Epithelial cell of prostate (primary cell): ENCODE measurements at regions not wholly inside any gene's neighbourhood (a gene's known extent, or its start where the extent isn't known, plus 50 kb on each side); places are given as distances from the start of the nearest gene placed in this dataset.
"Not testable (repeated sequence)": the region's sequence is repeated elsewhere in the genome, so short reads cannot be mapped to it uniquely, and the experiment has no call there.

Source experiments
- DNase-seq: peaks from one replicate; pipeline ENCODE4 v3.0.0-alpha.2; 2011; ENCODE audit warnings: low read depth, low spot score
- H3K27ac ChIP-seq: fragments of 450-650 bp; 2 replicates; pipeline ENCODE4 v1.5.1; 2017; ENCODE audit warnings: mild to moderate bottlenecking

- no peak for DNase-seq
- H3K27ac ChIP-seq: no peak overlapping the region
Measured at GRCh38 chr1:78289603-78290002, 201.2 kb upstream of the PTGFR start.

DNA sequence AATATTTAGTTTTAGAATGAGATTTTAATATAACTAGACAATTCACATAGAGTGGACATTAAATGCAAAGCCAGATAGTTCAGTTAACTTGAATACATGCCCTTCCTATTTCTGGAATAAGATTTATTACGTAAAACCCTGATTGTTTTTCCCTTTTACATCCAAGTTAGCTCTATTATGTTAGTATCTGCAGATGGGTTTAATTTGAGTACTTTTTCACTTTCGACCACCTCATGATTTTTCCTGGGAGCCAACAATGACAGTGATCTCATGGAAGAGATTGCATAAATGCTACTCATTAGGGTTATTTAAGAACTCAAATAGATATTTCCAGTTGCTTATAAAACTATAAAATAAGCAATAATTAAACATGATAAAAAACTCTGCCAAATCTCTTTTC lies 199.4 kb upstream of the PTGFR start:
- no peak overlapping the region for H3K27ac ChIP-seq
- no peak for DNase-seq

DNA sequence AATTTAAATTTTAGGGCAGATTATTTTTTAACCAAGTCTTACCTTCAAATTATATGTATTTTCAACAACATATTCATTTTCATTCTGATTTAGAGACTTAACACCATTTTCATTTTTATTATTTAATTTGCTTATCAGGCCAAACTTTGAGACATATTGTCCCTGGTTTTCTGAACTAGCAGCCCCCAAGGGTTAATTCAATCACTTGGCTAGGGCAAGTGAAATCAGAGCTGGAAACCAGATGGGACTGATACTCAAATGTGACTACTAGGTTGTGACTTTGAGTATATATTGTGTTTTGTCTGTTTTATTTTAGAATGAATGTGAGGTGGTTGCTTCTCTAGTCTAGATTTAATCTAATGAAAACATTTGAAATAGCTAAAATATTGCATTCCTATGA lies 198.9 kb upstream of the PTGFR start:
- DNase-seq: no peak

DNA sequence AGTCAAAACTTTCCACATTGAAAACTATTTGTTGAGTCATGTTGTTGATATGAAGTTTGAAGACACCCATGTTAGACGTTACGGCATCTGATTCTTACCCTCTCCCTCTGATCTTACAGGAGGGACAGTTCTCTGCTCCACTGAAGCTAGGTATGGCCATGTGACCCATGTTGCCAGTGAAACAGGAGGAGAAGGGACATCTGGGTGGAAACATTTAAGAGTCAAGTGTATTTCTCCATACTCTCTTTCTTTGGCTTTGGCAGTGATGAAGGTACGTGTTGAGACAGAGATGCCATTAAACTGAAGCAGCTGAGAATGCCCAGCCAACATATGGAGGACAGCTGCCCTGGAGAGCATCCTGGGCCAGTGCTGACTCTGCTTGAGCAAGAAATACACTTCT lies 198.4 kb upstream of the PTGFR start:
- no peak for DNase-seq
- H3K27ac ChIP-seq: no peak overlapping the region

More for the DNA sequence above, 198.9 kb upstream of the PTGFR start:
- no peak overlapping the region for H3K27ac ChIP-seq

DNA sequence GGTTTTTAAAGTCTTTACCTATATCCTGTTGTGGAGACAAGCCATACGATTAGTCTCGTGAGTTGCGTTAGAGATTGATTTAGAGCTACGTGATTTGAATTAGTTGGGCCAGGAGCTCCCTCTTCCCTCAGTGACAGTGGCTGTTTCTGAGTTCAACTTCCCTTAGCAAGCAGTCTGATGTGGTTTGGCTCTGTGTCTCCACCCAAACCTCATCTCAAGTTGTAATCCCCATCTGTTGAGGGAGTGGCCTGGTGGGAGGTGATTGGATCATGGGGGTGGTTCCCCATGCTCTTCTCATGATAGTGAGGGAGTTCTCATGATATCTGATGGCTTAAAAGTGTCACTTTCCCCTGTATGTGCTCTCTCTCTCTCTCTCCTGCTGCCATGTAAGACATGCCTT lies 192.9 kb upstream of the PTGFR start:
- H3K27ac ChIP-seq: no peak overlapping the region
- DNase-seq: no peak

- DNase-seq: no peak
- H3K27ac ChIP-seq: no peak overlapping the region
Measured at GRCh38 chr1:78298349-78298748, 192.4 kb upstream of the PTGFR start.

DNA sequence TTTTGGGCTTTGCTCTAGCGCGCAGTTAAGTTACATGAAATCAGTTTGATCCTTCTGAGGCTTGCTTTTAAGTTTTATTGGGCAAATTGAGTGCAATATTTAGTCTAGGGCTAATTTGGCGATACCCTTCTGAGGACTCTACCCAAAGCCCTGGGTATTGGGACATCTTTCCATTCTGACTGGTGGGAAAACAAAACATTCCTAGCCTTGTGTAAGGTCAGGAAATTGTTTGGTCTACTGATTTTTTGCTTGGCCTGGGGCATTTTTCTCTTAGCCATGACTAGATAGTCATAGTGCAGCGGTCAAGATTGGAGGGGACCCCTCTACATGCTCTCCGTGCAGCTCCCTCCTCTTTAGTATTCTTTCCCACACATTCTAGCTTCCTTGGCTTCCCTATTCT lies 189.6 kb upstream of the PTGFR start:
- no peak overlapping the region for H3K27ac ChIP-seq

GRCh38 chr1:78303620-78304019 lies 187.2 kb upstream of the PTGFR start:
- no peak overlapping the region for H3K27ac ChIP-seq
- peak; percentile 77 for DNase-seq

More for the DNA sequence above, 189.6 kb upstream of the PTGFR start:
- DNase-seq: no peak

DNA sequence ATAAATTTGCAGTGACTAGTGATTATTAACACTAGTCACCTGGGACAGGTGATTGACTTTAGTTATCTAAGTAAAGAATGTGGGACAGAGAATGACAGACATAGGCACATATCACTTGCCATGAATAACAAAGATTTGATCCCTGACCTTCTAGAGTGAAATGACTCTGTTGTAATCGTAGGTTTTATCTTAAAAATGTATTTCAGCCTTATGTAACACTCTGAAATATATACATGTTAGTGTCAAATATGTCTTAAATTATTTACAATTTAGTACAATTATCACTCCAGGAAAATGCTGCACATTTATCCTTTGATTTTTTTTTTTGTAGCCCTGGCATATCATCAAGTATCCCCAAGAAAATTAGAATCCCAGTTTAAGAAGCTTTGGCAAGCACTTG lies 186.4 kb upstream of the PTGFR start:
- no peak for DNase-seq
- H3K27ac ChIP-seq: no peak overlapping the region

GRCh38 chr1:78304761-78305160 lies 186.0 kb upstream of the PTGFR start:
- H3K27ac ChIP-seq: no peak overlapping the region
- DNase-seq: no peak

GRCh38 chr1:78310261-78310660 lies 180.5 kb upstream of the PTGFR start:
- DNase-seq, H3K27ac ChIP-seq: not testable (repeated sequence)

- no peak for DNase-seq
- no peak overlapping the region for H3K27ac ChIP-seq
Measured at GRCh38 chr1:78318011-78318410, 172.8 kb upstream of the PTGFR start.

DNA sequence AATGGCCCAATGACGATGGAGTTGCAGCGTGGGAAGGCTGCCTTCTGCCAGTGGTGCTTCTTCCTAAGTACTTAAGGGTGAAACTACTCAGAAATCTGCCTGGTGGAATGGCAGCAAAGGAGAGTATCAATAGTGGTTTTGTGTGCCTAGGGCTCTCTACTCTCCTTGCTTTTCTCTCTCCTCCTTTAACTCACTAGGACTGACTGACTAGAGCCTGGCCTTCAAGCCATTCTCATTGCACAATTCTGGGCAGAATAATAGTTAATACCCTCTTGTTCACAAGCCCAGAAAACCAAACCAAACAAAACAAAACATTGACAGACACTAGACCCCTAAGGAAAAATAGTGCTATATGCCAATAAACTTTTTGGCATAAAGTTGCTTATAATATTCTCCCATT lies 171.2 kb upstream of the PTGFR start:
- no peak for DNase-seq
- H3K27ac ChIP-seq: no peak overlapping the region

DNA sequence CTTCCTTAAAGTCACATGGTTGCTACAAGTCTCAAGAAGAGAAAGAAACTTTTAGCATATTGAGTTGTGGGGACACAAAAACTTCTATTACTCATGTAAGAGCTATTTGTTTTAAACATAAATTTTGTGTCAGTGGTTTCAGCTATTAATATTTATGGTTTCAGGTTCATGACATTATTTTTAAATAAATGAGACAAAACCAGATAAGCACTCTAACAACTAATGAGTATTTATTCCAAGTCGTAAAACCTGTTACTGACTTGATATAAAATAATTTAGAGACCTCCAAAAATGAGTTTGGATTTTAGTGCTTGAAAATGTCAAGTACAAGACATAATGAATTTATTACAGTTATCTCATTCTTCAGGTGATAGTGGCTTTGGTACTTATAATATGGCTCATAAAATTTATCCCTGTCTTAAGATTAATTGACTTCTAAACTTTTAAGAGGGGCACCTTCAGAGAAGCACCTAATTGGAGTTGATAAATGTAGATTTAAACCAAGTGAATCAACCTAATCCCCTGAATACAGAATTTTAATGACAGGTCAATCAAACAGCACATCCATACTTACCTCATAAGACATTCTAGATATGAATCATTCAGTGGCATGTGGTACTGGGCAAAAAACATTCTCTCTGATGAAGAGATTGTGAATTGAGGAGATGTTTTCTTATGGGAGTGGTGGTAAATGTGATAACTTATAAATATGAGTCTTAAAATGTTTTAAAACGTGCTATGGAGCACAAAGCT lies 167.7 kb upstream of the PTGFR start:
- H3K27ac ChIP-seq: no peak overlapping the region
- peak; percentile 1 for DNase-seq

DNA sequence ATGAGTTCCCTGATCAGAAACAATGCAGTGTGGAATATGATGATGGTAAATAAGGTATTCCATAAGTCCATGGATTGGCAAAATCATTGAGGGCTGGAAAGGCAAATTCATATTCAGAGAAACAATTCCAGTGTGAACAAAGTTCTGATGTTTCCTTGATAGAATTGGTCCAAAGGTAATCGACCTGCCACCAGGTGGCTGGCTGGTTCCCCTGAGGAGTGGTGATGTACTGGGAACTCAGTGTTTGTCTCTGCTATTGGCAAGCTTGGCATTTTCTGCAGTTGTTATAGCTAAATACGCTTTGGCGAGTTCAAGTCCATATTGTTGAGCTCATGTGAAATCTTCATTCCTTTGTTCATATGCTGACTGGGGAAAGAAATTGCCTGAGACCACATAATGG lies 165.5 kb upstream of the PTGFR start:
- no peak overlapping the region for H3K27ac ChIP-seq
- no peak for DNase-seq

DNA sequence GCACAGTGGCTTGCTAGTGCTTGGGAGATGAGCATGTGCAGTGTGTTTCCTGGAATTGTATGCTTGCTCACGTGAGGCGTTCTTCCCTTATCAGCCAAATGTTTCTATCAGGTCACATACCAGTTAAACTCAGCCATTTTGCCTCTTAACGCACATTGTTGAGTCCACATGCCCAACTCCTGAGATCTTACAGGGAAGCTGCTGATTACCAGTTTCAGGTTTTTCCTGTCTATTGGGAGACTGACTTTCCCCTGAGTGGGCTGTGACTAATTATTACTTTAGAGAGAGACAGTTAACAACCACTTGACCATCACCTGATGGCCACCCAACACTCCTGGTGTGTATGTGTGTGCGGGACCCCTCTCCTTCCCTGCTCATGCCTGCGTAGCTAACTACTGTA lies 161.3 kb upstream of the PTGFR start:
- no peak overlapping the region for H3K27ac ChIP-seq
- DNase-seq: peak; percentile 5

DNA sequence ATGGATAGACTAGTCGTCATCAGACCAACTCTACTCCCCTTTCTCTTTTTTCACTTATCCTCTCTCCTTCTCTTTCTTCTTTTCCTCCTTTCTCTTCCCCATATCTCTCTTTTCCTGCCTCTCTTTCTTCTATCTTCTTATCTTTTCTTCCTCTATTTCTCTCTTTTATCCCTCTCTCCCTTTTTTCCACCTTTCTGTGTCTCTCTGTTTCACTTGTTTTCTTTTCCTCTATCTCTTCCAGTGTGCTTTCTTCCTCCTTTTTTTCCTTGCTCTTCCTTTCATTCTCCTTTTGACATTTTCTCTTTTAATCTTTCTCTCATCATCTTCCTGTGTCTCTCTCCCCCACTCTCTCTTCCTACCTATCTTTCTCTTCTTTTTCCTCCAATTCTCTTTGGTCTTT lies 159.0 kb upstream of the PTGFR start:
- DNase-seq: no peak
- no peak overlapping the region for H3K27ac ChIP-seq

DNA sequence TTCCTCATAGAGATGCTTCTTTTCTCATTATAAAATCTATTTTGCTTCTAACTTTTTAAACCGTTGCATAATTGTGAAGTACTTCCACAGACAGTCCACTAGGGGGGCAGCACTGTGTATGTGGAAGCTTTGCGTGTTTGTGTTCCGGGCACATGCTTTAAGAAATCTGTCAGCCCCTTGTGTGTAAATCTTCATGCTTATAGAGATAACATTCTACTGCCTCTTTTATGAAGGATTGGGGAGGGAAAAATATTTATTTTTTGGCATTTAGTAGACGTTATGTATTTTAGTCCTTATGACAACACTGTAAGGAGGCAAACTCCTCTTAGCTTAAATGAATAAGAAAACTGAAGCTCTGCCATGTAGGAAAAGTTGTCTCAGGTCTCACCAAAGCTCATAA lies 157.3 kb upstream of the PTGFR start:
- no peak overlapping the region for H3K27ac ChIP-seq
- no peak for DNase-seq

DNA sequence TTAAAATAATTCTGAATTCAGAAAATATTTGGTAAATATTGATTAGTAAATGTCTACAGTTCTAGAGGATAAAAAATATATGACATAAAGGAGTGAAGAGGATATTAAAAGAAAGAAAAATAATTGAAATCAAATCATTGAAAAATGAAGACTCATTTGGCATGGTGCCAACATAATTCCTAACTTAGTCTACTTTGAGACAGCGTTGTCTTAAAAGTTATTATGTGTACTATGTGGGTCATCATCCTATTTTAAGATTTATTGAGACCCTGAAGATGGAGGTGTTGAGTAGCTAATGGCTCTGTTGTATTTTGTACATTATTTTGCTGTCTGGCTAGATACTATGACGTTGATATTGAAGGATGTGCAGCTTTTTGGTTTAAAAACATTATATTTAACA lies 156.7 kb upstream of the PTGFR start:
- H3K27ac ChIP-seq: no peak overlapping the region
- DNase-seq: no peak

DNA sequence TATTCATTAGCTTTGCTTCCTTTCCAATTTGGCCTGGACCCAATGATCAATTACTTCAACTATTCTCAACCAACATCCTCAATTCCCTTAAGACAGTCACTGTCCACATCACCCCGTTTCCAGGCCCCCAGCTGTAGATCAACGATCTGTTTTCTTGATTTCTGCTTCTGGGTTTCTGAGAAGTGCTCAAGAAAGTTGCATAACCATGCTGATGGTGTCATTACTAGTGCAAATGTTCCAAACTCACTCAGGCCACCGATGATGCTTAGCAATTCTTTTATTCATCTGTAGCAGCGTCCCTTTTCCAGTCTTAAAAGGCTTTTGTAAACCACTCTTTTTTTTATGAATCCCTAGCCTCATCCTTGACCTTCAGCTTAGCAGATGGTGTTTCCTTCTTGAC lies 155.8 kb upstream of the PTGFR start:
- DNase-seq: no peak
- no peak overlapping the region for H3K27ac ChIP-seq

DNA sequence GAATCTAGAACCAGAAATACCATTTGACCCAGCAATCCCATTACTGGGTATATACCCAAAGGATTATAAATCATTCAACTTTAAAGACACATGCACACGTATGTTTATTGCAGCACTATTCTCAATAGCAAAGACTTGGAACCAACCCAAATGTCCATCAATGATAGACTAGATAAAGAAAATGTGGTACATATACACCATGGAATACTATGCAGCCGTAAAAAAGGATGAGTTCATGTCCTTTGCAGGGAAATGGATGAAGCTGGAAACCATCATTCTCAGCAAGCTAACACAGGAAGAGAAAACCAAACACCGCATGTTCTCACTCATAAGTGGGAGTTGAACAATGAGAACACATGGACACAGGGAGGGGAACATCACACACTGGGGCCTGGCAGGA lies 154.0 kb upstream of the PTGFR start:
- not testable (repeated sequence) for H3K27ac ChIP-seq, DNase-seq

- H3K27ac ChIP-seq: peak overlapping the region; percentile 73
- DNase-seq: peak; percentile 37
Measured at GRCh38 chr1:78339490-78339889, 151.3 kb upstream of the PTGFR start.

- peak; percentile 44 for DNase-seq
- H3K27ac ChIP-seq: peak overlapping the region; percentile 73
Measured at GRCh38 chr1:78340006-78340405, 150.8 kb upstream of the PTGFR start.
